Stimulated activated CD8-positive, alpha-beta memory T cell treated with anti-CD3 and anti-CD28 coated beads, Interleukin-12 subunit alpha, Interleukin-12 subunit beta, amount 100 ng/mL, for 24 hours (primary cell): ENCODE measurements at regions not wholly inside any gene's neighbourhood (a gene's known extent, or its start where the extent isn't known, plus 50 kb on each side); places are given as distances from the start of the nearest gene placed in this dataset.
"Not testable (repeated sequence)": the region's sequence is repeated elsewhere in the genome, so short reads cannot be mapped to it uniquely, and the experiment has no call there.

Experiments used
- DNase-seq: peaks from one replicate; pipeline ENCODE4 v3.0.0-alpha.2; 2020; ENCODE audit errors: extremely low read depth

DNA sequence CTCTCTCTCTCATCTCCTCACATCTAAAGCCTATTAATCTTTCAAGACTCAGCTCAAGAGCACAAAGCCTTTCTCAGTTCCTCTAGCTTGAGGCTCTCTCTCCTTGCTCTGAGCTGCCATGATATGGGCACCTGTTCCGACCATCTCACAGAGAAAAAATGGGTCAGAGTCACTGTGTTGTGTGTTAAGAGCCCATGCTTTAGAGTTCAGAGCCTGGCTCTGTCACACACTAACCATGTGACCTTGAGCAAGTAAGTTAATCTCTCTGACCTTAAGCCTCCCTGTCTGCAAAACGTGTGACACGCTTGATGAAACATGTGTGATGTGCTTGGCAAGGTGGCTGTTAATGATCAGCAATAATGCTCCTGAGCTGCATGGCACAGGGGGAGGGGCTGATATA, 245.2 kb downstream of the DLEU7 start:
- no peak for DNase-seq

DNA sequence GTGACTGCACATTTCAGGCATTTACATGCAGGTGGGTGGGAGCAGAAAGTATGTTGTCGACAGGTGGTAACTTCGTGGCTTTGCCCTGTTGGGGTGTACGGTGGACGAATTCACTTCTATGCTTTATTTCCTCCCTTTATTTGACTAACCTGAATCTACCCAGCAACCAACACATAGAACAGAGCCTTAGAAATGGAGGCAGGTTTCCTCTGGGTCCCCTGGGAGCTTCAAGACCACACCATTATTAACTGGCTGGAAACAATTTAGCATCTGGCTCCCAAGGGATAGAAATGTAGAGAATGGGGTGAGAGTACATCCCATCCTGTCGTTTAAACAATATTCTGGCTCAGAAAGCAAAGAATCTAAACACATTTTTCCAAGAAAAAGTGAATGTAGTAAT, 244.4 kb downstream of the DLEU7 start:
- no peak for DNase-seq

DNA sequence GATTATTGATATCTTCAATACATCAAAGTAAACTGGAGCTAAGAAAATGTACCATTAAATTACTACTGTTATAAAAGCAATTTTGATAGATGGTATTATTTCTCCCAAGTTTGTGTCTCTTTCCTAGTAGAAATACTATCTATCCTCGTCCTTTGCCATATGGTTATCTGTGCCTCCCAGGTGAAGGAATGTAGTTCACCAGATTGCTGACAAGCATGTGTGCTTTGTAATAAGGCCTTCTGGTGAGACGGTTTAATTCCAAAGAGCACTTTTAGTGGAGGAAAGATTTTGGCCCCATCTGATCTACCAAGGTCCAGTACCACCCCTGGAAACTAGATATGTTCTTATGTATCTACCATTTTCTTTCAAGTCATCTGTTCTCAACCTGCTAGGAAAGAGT, 243.6 kb downstream of the DLEU7 start:
- no peak for DNase-seq

DNA sequence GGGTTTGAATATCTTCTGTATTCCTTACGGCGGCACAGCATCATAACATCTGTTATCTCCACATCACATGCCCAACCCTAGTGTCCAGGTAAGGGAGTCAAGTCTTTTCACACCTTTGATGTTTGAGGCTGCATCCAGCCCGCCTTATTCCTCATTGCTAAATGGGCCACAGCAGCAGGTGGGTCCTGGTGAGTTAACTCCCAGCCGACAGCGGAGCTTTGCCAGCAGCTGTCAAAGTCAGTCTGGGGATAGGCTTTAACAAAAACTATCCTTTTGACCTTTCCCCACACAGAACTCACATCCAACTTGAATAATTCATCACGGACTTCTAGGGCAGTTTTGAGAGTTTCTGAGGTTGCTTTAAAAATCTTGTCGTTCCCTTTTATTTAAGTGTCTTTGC, 235.1 kb downstream of the DLEU7 start:
- no peak for DNase-seq

DNA sequence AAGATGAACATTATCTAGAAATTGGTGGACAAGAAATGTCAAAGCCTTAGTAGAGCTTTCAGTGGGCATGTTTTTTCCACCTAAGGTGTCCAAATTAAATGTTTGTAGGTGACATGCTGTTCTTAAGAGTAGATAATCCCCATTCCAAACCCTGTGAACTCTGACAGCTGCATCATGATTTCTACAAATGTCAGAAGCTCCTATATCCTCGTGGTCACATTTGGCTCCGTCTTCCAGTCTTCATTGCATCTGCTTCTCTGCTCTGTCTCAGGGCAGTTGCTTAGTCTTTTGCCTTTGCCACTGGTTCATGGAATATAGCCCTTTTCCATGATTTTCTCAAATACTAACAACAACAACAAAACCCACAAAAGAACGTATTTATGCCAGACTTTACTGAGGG, 234.5 kb downstream of the DLEU7 start:
- DNase-seq = no peak

DNA sequence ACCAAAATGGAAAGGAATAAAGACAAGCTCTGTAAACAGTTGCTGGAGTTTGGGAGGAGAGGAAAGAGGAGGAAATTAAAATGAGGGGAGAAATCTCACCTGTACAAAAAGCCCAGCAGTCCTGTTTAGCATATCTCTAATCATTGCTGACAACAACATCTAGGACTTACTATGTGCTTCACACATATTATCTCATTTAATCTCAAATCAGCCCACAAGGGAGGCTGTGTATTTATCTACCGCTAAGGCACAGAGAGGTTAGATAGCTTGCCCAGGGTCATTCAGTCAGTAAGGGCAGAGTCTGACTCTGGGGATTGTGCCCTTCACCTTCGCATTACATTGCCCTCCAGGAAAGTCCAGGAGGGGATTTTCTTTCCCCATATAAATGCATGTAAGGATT, 233.3 kb downstream of the DLEU7 start:
- DNase-seq = no peak

DNA sequence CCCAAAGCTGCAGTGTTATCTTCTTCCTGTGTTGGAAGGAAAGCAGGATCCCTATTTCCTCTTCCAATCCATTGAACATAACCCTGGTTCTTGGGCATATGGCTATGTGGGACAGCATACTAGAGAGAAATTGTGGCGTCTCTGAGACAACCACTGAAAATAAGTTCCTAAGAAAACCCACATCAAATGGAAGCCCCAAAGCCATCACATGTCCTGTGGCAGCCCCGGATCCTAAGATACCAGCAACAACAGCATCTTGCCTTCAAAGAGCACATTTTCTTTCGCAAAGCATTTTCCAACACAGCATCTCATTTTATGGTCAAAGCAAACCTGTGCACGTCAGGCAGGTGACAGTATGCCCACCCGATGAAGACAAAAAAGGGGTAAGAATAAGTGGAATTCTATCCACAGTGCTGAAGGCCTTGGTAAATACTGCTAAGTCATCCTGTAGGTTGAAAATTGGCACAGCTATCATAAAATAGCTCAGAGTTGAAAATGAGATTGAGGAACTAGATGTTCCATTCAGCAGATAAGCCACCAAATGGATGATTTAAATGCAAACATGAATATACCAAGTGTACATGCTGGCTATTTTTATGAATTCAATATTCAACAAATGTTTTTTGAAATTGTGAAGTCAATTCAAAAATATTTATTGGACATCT, 232.2 kb downstream of the DLEU7 start:
- DNase-seq = no peak

DNA sequence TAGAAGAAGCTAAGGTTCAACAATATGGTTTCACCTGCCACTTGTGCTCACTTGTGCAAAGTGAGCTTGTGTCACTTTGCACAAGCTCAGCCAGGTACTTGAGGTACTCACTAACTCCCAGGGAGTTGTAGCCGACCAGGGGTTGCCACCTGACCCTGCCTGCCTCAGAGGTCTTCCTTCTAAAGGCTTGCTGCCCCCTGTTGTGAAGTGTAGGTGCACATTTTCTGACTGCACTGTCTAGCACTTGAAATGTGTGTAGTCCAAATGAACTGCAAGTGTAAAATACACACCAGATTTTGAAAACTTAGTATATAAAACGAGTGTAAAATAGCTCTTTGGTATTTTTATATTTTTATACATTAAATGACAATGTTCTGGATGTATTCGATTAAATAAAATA, 230.8 kb downstream of the DLEU7 start:
- DNase-seq = no peak

DNA sequence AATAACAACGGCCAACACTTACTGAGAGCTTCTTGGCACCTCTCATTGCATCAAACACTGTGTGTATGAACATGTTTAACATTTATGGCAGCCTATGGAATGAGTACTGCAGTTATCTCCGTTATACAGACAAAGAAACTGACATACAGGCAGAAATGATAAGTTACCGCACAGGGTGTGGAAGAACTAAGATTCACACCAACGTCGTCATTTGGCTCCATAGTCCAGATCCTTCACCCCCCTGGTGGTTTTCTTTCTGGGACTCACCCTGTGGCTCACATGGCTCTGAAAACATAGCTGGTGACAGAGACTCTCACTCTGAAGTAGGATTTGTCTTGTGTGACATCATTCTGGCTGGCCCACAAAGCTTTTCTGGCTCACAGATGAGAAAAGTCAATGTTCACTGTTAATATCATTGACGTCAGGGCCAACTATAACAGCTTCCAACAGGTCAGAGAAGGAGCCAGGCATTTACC, 230.1 kb downstream of the DLEU7 start:
- no peak for DNase-seq

DNA sequence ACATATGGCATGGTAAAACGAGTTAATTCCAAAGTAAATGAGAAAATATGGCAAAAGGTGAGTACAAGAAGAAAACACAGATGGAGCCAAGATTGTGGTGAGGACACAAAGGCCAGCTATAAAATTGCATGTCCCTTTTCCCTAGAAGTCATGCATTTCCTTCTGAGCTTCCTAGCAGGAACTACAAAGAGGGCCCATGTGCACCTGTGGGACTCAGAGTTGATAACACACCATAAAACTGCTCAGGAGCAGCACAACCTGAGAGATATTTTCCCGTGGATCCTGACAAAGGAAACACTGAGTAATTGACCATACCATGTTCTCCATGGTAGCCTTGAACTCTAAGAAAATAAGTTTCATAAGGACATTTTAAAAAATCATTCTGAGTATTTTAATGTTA, 228.3 kb downstream of the DLEU7 start:
- DNase-seq = no peak

DNA sequence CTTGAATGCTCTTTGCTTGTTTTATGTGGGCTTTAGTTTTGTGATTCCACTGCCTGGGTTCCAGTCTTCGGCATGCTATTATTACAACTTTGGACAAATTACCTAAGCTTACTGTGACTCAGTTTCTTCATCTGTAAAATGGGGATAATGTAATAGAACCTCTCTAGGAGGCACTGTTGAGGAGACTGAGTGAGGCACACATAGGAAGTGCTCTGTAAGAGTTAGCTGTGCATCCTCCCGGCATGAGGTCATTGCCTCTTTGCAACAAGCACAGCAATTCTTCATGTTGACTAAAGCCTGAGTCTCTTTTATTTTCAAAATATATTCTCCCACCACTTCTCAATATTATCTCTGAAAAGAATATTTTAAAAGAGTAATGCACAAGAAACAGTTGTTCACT, 227.4 kb downstream of the DLEU7 start:
- no peak for DNase-seq

DNA sequence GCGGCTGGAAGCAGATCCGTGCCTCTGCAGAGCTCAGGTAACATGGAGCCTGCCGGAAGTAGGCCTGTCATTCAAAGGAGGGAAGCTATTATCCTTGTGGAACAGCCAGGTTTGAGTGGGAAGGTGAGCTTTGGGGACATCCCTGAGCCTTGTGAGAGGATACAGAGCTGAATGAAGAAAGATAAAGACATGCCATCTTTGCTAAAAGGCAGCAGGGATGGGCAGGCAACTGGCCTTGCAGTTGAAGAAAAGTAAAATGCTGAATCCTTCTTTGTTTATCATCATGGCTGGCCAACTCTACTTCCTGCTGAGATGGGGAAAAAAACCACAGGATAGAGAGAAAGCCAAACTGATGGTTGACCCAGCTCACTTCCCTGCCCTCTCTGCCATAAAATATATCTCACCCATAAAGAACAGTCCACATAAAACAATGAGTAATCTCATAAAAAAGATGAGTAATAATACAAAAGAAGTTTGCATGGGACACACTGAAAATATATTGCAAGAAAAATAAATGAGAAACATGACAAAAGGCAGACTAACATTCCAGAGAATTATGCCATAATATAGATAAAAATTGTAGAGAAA, 226.3 kb downstream of the DLEU7 start:
- DNase-seq = no peak

DNA sequence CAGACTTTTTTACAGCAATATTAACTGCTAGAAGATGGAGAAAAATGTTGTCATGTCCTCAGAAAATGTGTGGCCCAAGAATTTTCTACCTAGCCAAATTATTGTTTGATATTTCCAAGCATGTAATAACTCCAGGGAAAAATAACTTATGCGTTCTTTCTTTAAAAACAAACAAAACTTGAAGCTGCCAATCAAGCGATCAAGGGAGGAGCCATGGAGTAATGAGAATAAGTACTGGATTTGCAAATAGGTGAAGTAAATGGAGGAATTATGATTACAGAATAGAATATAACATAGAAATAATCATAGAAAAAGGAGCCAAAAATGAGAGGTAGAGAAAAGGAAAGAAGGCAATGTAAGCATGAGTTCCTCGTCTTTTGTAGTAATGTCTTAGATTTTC, 225.3 kb downstream of the DLEU7 start:
- DNase-seq = no peak

DNA sequence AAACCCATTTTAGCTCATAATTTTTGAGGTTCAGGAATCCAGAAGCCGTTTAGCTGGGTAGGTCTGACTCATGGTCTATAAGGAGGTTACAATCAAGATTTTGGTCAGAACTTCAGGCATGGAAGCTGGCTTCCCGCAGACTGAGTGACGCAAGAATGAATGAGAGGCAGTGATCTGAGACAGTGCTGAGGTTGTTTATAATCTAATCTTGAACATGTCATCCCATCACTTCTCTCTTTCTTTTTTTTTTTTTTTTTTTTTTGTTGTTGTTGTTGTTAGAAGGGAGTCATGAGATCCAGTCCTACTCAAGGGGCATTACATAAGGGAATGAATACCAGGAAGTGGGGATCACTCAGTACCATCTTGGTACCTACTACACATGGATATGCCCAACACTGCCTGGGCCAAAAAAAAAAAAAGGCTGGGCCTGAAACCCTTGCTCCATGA, 217.4 kb downstream of the DLEU7 start:
- no peak for DNase-seq

DNA sequence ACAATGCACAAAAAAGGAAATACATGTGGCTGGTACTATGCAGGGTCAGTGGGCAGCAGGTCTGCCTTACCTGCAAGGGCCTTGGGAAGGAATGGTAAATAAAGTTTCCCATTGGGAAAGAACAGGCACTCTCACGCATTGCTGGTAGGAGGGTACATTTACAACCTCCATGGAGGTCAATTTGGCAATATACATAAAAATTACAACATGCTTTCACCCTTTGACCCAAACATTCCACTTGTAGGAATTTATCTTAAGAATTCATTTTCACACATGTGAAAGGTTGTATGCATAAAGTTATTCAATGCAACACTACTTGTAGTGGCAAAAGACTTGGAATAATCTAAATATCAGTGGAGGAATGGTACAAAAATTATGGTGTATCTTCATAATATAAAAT, 216.4 kb downstream of the DLEU7 start:
- no peak for DNase-seq

DNA sequence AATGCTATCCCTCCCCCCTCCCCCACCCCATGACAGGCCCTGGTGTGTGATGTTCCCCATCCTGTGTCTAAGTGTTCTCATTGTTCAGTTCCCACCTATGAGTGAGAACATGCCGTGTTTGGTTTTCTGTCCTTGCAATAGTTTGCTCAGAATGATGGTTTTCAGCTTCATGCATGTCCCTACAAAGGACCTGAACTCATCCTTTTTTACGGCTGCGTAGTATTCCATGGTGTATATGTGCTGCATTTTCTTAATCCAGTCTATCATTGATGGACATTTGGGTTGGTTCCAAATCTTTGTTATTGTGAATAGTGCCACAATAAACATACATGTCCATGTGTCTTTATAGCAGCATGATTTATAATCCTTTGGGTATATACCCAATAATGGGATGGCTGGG, 215.0 kb downstream of the DLEU7 start:
- not testable (repeated sequence) for DNase-seq

DNA sequence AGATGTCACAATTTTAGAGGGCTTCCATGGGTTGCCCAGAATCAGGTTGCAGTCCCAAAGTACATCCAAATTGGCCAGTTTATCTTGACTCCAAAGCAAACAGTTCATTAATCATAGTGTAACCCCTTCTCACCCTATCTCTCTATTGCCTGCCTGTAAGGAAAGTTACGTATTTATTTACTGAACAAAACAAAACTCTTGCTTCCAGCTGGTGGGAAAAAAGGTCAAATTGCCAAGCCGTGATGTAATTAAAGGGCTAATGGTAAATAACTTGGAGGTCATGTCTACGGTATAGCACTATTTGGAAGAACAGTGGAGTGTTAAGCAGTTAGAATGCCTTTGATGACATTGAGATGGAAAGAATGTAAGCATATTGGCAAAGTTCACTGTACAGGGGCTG, 214.0 kb downstream of the DLEU7 start:
- DNase-seq = no peak

DNA sequence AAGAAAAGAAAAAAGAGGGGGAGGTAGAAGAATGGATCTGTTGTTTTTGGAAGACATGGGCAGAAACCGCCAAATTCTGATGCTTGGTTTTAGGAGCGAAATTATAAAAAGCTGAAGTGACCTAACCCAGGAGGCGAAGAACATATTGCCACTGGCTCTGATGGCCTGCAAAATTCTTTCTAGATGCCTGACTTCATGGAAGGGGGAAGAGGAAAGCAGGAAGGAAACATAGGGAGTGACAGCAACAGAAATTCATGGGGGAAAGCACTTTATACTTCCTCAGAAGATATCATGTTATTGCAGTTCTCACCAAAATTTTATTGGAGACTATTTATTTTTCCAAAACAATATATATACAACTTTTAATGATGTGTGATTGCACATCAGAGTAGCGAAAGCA, 213.5 kb downstream of the DLEU7 start:
- no peak for DNase-seq

DNA sequence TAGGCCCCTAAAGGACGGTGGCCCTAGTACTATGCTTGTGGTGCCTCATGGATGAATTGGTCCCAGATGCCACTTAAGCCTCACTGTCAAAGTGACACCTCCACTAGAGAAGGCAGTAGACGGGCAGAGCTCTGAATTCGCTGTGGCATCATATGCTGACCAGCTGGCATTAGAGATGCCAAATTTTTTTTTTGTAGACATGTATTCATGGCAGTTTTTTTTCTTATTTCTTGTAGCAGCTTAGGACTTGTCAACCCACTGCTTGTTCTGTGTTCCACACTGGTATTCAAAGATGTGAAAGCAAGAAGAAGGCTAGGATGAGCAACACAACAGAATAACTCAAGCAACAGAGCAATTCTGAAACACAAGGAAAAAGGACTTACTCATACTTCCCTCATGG, 212.5 kb downstream of the DLEU7 start:
- DNase-seq = no peak

DNA sequence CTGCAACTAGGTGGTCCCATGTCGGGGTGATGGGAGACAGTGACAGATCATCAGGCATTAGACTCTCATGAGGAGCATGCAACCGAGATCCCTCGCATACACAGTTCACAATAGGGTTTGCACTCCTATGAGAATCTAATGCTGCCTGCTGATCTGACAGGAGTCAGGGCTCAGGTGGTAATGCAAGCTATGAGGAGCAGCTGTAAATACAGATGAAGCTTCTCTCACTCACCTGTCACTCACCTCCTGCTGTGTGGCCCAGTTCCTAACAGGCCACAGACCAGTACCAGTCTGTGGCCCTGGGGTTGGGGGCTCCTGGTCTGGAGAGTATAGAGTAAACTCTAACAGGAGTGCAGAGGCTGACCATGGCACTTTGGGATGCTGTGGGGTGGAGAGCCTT, 209.2 kb downstream of the DLEU7 start:
- no peak for DNase-seq

DNA sequence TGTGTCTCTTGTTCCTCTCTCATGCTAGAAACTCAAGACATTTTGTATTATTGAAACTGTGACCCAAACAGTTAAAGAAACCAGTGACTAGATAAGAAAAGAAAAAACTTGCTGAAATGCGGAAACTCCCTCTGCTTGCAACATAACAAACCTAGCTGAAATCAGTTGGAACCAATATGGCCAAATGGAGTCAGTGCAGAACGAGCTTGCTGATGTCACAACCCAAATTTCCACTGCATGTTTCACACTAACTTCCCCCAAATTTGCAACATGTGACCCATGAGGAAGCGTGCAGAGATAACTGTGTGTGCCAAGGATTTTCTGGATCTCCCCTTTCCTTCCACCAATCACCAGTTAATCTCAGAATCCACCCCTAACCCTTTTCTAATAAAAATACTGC, 208.0 kb downstream of the DLEU7 start:
- no peak for DNase-seq

DNA sequence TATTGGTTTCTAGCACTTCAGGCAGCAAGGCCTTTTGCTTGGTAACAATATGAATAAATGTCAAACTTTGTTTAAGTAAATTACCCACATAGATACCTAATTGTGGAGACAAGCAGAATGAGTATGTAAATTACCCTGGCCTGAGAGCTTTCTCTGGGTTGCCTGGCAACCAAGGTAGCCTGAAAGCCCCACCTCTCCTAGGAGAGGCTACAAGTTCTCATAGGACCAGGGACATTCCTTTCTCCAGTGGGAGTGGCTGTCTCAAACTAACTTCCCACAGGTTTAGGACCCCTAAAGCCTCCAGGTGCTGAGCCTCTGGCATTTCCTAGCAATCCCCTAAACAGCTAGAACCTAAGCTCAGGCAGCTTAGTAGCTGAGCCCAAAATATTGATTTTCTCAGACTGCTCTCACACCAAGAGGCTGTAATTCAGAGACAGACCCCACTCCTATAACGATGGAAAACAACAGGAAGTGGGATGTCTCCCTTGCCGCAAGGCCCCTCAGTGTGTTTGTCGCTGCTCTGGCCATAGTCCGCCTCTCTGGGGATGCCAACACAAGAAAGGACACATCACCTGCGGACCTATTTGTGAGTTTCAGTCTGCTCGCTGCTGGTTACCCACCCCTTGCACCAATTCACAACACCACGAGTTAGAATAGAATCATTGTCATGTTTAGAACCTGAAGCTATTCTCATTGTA, 207.3 kb downstream of the DLEU7 start:
- DNase-seq = no peak

DNA sequence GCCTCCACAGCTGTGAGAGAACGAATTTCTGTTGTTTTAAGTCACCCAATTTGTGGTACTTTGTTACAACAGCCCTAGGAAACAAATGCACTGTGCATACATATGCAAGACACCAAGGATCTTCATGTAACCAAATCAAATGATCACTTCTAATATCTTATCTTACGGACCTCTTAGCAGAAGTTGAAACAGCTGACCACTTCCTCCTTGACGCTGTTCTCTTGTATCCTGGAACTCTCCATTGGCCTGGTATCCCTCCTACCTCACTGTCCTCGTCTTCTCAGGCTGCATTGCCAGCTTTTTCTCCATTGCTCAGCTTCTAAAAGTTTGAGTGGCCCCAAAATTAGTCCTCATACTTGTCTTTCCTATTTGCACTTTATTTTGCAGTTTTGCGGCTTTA, 200.4 kb downstream of the DLEU7 start:
- DNase-seq = no peak
